ENCODE measurements at regions not wholly inside any gene's neighbourhood (a gene's known extent, or its start where the extent isn't known, plus 50 kb on each side); places are given as distances from the start of the nearest gene placed in this dataset.

DNA sequence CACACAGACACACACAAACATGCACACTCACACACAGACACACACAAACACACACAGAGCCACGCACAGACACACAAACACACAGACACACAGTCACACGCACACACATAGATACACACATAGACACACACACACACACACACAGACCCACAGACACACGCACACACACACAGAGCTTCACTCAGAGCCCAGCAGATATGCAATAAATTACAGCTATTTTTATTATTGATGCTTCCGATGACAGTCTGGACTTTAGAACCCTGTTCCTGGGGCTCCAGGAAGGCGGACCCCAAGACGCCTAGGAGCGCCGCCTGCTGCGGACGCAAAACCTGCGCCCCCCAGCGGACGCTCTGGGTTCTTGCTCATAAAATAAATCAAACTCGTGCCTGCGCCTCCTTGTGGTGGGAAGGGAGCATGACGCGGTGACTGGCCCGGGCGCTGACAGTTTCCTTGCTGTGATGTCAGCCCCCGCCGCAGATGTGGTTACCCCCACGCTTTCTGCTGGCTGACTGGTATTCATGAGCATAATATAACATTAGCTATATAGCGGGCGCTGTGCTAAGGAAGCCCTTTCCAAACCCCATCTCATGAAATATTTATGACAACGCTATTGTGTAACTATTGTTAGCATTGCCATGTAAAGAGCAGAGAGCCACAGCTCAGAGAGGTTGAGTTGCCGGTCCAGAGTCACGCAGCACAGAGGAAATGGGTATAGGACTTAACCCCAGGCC is 64.4 kb upstream of the TM9SF2 start:
- DNase-seq: peak; percentile 75

DNA sequence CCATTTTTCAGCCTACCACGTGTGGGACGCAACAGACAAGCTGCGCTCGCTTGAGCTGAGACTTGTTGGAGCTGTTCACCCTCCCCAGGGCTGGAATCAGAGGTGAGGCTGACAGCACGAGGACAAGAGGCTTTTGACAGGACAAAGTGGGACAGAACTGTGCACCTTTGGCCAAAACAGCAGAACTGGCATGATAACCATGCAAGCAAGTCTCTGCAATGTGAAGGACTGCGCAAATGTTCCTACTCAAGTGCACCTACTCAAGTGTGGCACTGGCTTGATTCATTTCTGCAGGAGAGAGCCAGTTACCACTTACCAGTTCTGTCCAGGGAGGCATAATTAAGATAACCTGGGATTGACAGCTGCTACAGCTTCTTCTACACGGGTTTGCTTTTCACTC is 62.2 kb upstream of the TM9SF2 start:
- no peak for DNase-seq

DNA sequence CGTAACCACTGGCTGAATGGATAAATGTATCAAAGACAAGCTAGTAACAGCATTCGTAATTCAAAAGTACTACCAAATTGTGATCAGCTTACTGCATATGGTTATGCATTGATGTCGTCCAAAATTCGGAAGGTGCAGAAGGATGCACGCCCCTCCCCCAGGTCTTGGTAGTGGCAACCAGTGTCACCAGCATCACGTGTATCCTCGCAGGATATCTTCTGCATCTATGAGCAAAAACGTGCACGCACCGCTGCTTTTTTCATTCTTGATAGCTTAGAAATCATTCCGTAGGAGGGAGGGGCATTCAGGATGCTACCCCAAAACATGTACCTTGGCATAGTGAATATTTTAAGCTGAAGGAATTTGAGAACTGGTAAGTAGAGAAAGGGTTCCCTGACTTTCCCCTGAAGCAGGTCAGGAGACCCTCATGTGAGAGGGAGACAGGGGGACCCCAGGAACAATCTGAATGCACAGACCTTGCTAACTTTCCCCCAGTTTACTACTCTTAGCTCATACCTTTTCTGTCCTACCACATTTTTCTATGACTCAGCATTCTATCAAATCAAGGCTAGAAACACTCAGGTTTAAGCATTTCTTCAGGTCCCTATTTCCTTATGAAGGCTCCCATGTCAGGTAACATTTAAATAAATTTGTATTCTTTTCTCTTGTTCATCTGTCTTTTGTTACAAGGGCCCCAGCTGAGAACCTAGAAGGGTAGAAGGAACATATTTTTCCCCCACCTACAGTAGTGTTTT is 61.2 kb upstream of the TM9SF2 start:
- no peak for DNase-seq

DNA sequence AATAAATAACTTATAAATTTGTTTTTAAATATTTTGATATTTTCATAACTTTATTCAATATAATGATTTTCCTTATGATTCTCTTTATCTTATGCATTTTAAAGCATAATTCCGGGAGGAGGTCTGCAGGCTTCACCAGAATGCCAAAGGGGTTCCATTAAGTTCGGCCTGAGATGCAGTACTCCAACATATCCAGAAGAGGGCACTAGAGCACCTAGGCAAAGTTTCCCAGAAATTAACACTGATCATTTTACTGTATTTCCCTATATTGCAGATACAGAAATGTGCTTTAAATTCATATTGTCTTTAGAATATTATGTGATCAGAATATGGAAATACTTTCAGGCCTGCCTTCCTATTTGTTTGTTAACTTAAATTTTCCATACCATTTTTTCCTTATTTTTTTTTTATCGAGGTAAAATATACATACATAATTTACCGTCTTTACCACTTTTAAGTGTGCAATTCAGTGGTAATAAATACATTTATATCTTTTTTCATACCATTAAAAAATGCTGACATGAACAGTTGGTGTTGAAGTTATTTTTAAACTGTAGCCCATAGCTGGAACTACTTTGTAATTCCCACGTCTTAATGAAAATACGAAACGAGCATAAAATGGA is 58.9 kb upstream of the TM9SF2 start:
- DNase-seq: no peak

DNA sequence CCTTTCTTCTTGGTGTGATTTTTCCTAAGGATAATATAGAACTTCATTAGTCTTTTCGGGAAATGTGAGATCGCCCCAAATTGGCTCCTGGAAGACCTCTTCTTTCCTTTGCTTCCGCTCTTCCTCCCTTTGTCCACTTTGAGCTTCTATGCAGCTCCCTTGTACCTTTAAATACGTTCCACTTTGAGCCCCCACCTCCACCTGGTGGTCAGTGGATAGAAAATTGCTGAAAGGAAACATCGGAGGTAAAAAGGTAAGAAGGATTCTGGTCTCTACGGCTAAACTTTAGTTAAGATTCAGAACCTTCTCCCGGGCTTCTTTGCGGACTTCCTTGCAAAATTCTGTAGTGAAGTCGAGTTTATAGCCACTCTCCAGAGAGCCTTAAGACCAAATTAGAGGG is 55.0 kb upstream of the TM9SF2 start:
- DNase-seq: no peak

DNA sequence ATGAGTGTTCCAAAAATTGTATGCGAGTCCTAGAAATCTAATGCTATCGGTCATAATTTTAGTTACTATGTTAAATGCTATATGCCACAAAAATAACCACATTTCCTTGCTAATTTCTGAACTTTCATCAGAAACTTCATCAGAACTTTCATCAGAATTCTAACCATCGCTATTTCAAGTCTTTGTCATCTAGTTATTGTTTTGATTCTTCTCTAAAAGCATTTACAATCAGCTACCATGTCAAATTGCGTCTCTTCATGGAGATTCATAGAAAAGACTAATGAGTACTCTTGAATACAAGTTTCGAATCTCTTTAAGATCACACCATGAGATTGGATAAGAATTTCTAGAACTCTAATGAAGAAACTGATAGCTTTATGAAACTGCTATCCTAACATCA is 52.7 kb upstream of the TM9SF2 start:
- no peak for DNase-seq

DNA sequence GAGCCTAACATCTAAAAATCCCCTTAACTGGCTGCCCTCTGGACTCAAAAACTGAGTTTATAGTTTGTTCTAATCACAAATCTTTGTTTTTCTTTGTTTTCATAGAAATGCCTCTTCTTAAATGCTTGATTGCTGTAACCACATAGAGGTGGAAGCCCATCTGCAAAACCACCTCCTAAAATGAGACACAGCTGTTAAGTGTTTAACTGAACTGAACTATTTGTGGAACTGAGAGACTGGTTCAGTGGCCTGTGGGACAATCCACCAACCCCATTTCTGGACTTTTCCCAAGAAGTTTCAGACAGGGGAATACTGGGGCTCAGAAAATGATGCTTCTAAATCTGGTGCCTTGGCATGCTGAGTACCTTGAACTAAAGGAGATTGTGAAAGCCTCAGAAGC is 50.9 kb upstream of the TM9SF2 start:
- DNase-seq: no peak
